ENCODE measurements at regions not wholly inside any gene's neighbourhood (a gene's known extent, or its start where the extent isn't known, plus 50 kb on each side); places are given as distances from the start of the nearest gene placed in this dataset.

- peak in 1 of 2 donors; percentile 22 for TF ChIP-seq CTCF (IDR thresholded peaks at IDR 0.05; ENCODE audit: extremely low read depth in 1 of 2, insufficient read depth in 1 of 2, low read depth in 1 of 2, low read length in 2 of 2)
- TF ChIP-seq POLR2AphosphoS5 (IDR thresholded peaks at IDR 0.05; ENCODE audit: insufficient read depth, low read depth, low read length): no peak
- TF ChIP-seq POLR2A (IDR thresholded peaks at IDR 0.05; ENCODE audit: low read depth, low read length): no peak
- TF ChIP-seq EZH2 (IDR thresholded peaks at IDR 0.05; ENCODE audit: borderline replicate concordance, low read depth, low read length, severe bottlenecking): no peak
- no peak for TF ChIP-seq MYC (IDR thresholded peaks at IDR 0.05; ENCODE audit: low read depth, low read length)
These were observed 129.6 kb upstream of the SLC1A4 start for GRCh38 chr2:64859312-64860212.

All from endothelial cell of umbilical vein (primary cell).